ENCODE measurements at regions not wholly inside any gene's neighbourhood (a gene's known extent, or its start where the extent isn't known, plus 50 kb on each side); places are given as distances from the start of the nearest gene placed in this dataset.
"Not testable (repeated sequence)": the region's sequence is repeated elsewhere in the genome, so short reads cannot be mapped to it uniquely, and the experiment has no call there.

DNA sequence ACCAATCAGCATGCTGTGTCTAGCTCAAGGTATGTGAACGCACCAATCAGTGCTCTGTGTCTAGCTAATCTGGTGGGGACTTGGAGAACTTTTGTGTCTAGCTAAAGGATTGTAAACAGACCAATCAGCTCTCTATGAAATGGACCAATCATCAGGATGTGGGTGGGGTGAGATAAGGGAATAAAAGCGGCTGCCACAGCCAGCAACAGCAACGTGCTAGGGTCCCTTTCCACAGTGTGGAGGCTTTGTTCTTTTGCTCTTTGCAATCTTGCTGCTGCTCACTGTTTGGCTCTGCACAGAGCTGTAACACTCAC is 1353.9 kb upstream of the CDH18 start:
- H3K4me1 ChIP-seq (ENCODE audit: insufficient read depth, low read length); FAIRE-seq; H3K4me1 Mint-ChIP-seq (ENCODE audit: low read depth, unreplicated experiment); H3K79me2 ChIP-seq (ENCODE audit: insufficient read depth, low read length); H3K9me3 Mint-ChIP-seq (ENCODE audit: unreplicated experiment); H3K4me3 ChIP-seq (ENCODE audit: insufficient read depth, low read depth, low read length); H4K20me1 ChIP-seq (ENCODE audit: insufficient read depth, low read length); H3K36me3 ChIP-seq (ENCODE audit: insufficient read depth, low read length); H3K27me3 ChIP-seq (ENCODE audit: insufficient read depth, low read length); H3K9ac ChIP-seq (ENCODE audit: low read length); H3K27ac Mint-ChIP-seq (ENCODE audit: unreplicated experiment); H3K27ac ChIP-seq (ENCODE audit: low read depth, low read length); H2AFZ ChIP-seq (ENCODE audit: low read depth, low read length); H3K4me2 ChIP-seq (ENCODE audit: low read length); H3K27me3 Mint-ChIP-seq (ENCODE audit: low read depth, unreplicated experiment); H3K9me3 ChIP-seq (ENCODE audit: insufficient read depth, low read depth, low read length); H3K36me3 Mint-ChIP-seq (ENCODE audit: low read depth, unreplicated experiment): not testable (repeated sequence)
- peak; percentile 52 for DNase-seq (ENCODE audit: low read depth)
- peak overlapping the region; percentile 78 for H3K4me3 Mint-ChIP-seq (ENCODE audit: unreplicated experiment)

DNA sequence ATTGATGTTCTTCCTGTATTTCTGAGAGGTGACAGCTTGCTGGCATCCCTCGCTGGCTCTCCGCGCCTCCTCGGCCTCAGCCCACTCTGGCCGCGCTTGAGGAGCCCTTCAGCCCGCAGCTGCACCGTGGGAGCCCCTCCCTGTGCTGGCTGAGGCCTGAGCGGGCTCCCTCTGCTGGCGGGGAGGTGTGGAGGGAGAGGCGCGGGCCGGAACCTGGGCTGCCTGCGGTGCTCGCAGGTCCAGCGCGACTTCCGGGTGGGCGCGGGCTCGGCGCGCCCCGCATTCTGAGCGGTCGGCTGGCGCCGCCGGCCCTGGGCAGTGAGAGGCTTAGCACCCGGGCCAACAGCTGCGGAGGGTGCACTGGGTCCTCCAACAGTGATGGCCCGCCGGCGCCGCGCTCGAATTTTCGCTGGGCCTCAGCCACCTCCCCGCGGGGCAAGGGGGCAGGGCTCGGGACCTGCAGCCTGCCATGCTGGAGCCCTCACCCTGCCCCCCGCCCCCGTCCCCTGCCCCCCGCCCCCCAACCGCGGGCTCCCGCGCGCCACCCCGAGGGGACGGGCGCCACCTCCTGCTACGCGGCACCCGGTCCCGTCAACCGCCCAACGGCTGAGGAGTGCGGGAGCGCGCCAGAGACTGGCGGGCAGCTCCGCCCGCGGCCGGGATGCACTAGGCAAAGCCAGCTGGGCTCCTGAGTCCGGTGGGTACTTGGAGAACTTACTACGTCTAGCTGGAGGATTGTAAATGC is 1353.4 kb upstream of the CDH18 start:
- not testable (repeated sequence) for H3K27ac Mint-ChIP-seq (ENCODE audit: unreplicated experiment); H3K36me3 ChIP-seq (ENCODE audit: insufficient read depth, low read length); H3K4me3 ChIP-seq (ENCODE audit: insufficient read depth, low read depth, low read length); H3K4me1 Mint-ChIP-seq (ENCODE audit: low read depth, unreplicated experiment); H3K9me3 Mint-ChIP-seq (ENCODE audit: unreplicated experiment); H3K27me3 ChIP-seq (ENCODE audit: insufficient read depth, low read length); H3K4me1 ChIP-seq (ENCODE audit: insufficient read depth, low read length); H3K36me3 Mint-ChIP-seq (ENCODE audit: low read depth, unreplicated experiment); H3K9me3 ChIP-seq (ENCODE audit: insufficient read depth, low read depth, low read length); H3K9ac ChIP-seq (ENCODE audit: low read length); H3K4me2 ChIP-seq (ENCODE audit: low read length); H3K27me3 Mint-ChIP-seq (ENCODE audit: low read depth, unreplicated experiment); FAIRE-seq; H3K27ac ChIP-seq (ENCODE audit: low read depth, low read length); H4K20me1 ChIP-seq (ENCODE audit: insufficient read depth, low read length); H2AFZ ChIP-seq (ENCODE audit: low read depth, low read length); H3K79me2 ChIP-seq (ENCODE audit: insufficient read depth, low read length)
- peak overlapping the region; percentile 78 for H3K4me3 Mint-ChIP-seq (ENCODE audit: unreplicated experiment)
- DNase-seq (ENCODE audit: low read depth) = peak; percentile 41

DNA sequence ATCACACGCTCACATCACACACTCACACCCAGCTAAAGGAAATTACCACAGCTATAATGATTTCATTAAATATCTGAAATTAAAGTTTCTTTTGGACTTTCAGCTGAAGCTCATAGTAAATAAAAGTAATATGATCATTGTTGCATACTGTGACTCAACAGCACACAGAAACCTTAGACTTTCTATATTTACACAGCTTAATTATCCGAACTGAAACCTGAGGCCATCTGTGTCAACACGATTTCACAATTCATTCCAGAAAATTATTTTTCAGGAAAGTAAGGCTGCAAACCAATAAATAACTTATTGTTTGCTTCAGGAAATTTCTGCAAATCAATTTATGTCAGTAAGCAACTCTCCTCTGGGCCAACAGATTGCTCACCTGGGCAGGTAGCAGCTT is 1352.2 kb upstream of the CDH18 start:
- H3K27me3 Mint-ChIP-seq (ENCODE audit: low read depth, unreplicated experiment); FAIRE-seq; H3K9me3 Mint-ChIP-seq (ENCODE audit: unreplicated experiment): not testable (repeated sequence)

DNA sequence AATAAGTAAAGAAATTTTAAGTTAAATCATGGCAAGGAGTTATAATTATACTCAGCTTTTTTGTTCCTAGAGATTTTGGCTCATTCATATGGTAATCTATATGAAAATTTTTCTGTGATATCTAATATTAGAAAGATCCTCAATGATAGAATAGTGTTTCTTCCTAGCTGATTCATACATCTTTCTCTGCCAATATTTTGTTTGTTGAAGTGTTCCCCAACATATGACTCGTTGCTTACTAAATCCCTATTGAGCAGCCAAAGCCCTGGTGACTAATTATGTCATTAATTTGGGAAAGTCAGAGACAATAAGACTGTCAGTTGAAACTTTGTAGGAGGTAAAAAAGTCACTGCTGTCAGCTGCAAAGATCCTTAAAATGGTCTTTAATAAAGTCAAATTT is 1348.5 kb upstream of the CDH18 start:
- not testable (repeated sequence) for H3K4me3 Mint-ChIP-seq (ENCODE audit: unreplicated experiment); H3K4me2 ChIP-seq (ENCODE audit: low read length); H4K20me1 ChIP-seq (ENCODE audit: insufficient read depth, low read length); H3K4me1 ChIP-seq (ENCODE audit: insufficient read depth, low read length); H3K36me3 Mint-ChIP-seq (ENCODE audit: low read depth, unreplicated experiment); H3K27me3 ChIP-seq (ENCODE audit: insufficient read depth, low read length); FAIRE-seq; H3K9me3 ChIP-seq (ENCODE audit: insufficient read depth, low read depth, low read length); H3K79me2 ChIP-seq (ENCODE audit: insufficient read depth, low read length); H3K9ac ChIP-seq (ENCODE audit: low read length); H3K9me3 Mint-ChIP-seq (ENCODE audit: unreplicated experiment); H3K4me3 ChIP-seq (ENCODE audit: insufficient read depth, low read depth, low read length); H3K27ac ChIP-seq (ENCODE audit: low read depth, low read length); H3K27me3 Mint-ChIP-seq (ENCODE audit: low read depth, unreplicated experiment); H3K4me1 Mint-ChIP-seq (ENCODE audit: low read depth, unreplicated experiment); H3K27ac Mint-ChIP-seq (ENCODE audit: unreplicated experiment); H2AFZ ChIP-seq (ENCODE audit: low read depth, low read length); H3K36me3 ChIP-seq (ENCODE audit: insufficient read depth, low read length)
- peak; percentile 4 for DNase-seq (ENCODE audit: low read depth)

More for the DNA sequence above, 1352.2 kb upstream of the CDH18 start:
- not testable (repeated sequence) for H3K4me2 ChIP-seq (ENCODE audit: low read length); H3K4me3 Mint-ChIP-seq (ENCODE audit: unreplicated experiment); H3K36me3 Mint-ChIP-seq (ENCODE audit: low read depth, unreplicated experiment); H2AFZ ChIP-seq (ENCODE audit: low read depth, low read length); H3K4me1 Mint-ChIP-seq (ENCODE audit: low read depth, unreplicated experiment); H3K27ac Mint-ChIP-seq (ENCODE audit: unreplicated experiment); H3K9me3 ChIP-seq (ENCODE audit: insufficient read depth, low read depth, low read length); H3K27me3 ChIP-seq (ENCODE audit: insufficient read depth, low read length); H3K79me2 ChIP-seq (ENCODE audit: insufficient read depth, low read length); H3K9ac ChIP-seq (ENCODE audit: low read length); H3K4me3 ChIP-seq (ENCODE audit: insufficient read depth, low read depth, low read length); H3K4me1 ChIP-seq (ENCODE audit: insufficient read depth, low read length); H3K27ac ChIP-seq (ENCODE audit: low read depth, low read length); H3K36me3 ChIP-seq (ENCODE audit: insufficient read depth, low read length); H4K20me1 ChIP-seq (ENCODE audit: insufficient read depth, low read length)
- DNase-seq (ENCODE audit: low read depth) = peak; percentile 0

DNA sequence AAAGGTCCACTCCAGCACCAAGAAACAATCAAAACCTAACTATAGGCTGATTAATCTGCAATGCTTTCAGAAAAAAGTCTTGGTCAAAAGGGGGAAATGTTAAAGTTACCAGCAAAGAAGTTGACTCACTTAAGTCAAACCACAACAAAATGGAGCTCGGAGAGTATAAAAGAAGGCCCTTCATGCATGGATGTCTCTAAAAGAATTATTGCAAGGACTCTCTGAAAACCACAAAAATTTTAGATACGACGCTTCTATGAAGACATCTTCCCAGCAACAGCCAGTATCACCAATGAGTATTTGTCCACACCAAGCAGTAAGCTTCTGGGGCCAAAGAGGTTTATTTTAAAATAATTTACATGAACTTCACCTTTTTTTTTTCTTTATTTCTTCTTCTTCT is 1327.4 kb upstream of the CDH18 start:
- peak; percentile 77 for DNase-seq (ENCODE audit: low read depth)
- H3K9me3 Mint-ChIP-seq (ENCODE audit: unreplicated experiment); H4K20me1 ChIP-seq (ENCODE audit: insufficient read depth, low read length): not testable (repeated sequence)

DNA sequence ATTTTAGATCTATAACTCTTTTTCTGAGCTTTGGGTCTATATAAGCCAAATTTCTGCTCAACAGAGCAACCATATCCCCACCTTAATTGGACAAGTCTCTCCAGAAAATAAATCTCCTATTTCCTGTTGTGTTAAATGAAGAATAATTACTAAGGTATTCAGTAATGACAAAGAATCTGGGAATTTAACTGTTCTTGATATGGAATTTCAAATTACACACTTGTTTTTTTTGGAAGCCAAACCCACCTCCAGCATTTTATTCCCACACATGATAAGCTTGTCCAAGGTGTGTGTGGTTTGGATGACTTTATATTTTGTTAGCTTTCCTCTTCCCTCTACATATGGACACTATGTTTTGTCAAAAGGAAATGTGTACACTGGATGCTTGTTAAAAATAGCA is 1313.2 kb upstream of the CDH18 start:
- peak; percentile 62 for DNase-seq (ENCODE audit: low read depth)
- not testable (repeated sequence) for H3K9me3 Mint-ChIP-seq (ENCODE audit: unreplicated experiment)

More for the DNA sequence above, 1327.4 kb upstream of the CDH18 start:
- not testable (repeated sequence) for H3K27me3 Mint-ChIP-seq (ENCODE audit: low read depth, unreplicated experiment); H3K36me3 Mint-ChIP-seq (ENCODE audit: low read depth, unreplicated experiment); H3K27ac Mint-ChIP-seq (ENCODE audit: unreplicated experiment); H3K9me3 ChIP-seq (ENCODE audit: insufficient read depth, low read depth, low read length); FAIRE-seq; H3K79me2 ChIP-seq (ENCODE audit: insufficient read depth, low read length); H3K4me2 ChIP-seq (ENCODE audit: low read length); H3K4me3 ChIP-seq (ENCODE audit: insufficient read depth, low read depth, low read length); H3K9ac ChIP-seq (ENCODE audit: low read length); H3K27me3 ChIP-seq (ENCODE audit: insufficient read depth, low read length); H3K36me3 ChIP-seq (ENCODE audit: insufficient read depth, low read length); H3K4me1 Mint-ChIP-seq (ENCODE audit: low read depth, unreplicated experiment); H3K4me1 ChIP-seq (ENCODE audit: insufficient read depth, low read length); H3K27ac ChIP-seq (ENCODE audit: low read depth, low read length); H2AFZ ChIP-seq (ENCODE audit: low read depth, low read length); H3K4me3 Mint-ChIP-seq (ENCODE audit: unreplicated experiment)

More for the DNA sequence above, 1313.2 kb upstream of the CDH18 start:
- H3K4me1 Mint-ChIP-seq (ENCODE audit: low read depth, unreplicated experiment); H3K27ac Mint-ChIP-seq (ENCODE audit: unreplicated experiment); H3K4me1 ChIP-seq (ENCODE audit: insufficient read depth, low read length); H3K36me3 ChIP-seq (ENCODE audit: insufficient read depth, low read length); H3K4me3 ChIP-seq (ENCODE audit: insufficient read depth, low read depth, low read length); H3K4me3 Mint-ChIP-seq (ENCODE audit: unreplicated experiment); H3K79me2 ChIP-seq (ENCODE audit: insufficient read depth, low read length); H3K4me2 ChIP-seq (ENCODE audit: low read length); FAIRE-seq; H3K36me3 Mint-ChIP-seq (ENCODE audit: low read depth, unreplicated experiment); H4K20me1 ChIP-seq (ENCODE audit: insufficient read depth, low read length); H3K9me3 ChIP-seq (ENCODE audit: insufficient read depth, low read depth, low read length); H3K27ac ChIP-seq (ENCODE audit: low read depth, low read length); H3K27me3 Mint-ChIP-seq (ENCODE audit: low read depth, unreplicated experiment); H3K27me3 ChIP-seq (ENCODE audit: insufficient read depth, low read length); H3K9ac ChIP-seq (ENCODE audit: low read length); H2AFZ ChIP-seq (ENCODE audit: low read depth, low read length): not testable (repeated sequence)
